ENCODE measurements at regions not wholly inside any gene's neighbourhood (a gene's known extent, or its start where the extent isn't known, plus 50 kb on each side); places are given as distances from the start of the nearest gene placed in this dataset.

DNA sequence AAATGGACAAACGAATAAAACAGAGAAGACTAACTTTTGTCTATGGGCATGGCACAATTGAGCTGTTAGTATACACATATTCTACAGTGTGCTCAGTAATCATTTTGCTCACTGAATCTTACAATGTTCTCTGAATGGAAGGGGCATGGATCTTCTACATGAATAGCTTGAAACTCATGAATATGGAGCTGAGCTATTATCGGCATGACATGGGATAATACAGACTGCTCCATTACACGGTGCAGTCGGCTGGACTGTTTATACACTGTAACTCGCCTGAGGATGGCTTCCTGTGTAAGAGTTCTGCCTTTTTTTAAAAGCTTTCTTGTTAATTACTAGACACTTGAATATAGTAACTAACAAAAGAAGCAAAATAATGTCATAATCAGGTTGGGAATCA lies 368.5 kb upstream of the MAD2L1 start:
- TF ChIP-seq REL (CRISPR knock-in tag; conservative IDR thresholded peaks at IDR 0.05): no peak
- TF ChIP-seq, protein P1, sequence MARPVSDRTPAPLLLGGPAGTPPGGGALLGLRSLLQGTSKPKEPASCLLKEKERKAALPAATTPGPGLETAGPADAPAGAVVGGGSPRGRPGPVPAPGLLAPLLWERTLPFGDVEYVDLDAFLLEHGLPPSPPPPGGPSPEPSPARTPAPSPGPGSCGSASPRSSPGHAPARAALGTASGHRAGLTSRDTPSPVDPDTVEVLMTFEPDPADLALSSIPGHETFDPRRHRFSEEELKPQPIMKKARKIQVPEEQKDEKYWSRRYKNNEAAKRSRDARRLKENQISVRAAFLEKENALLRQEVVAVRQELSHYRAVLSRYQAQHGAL (CRISPR knock-in tag; IDR thresholded peaks at IDR 0.05; ENCODE audit: not compliant biosample characterization): no peak
- TF ChIP-seq TARDBP (CRISPR knock-in tag; IDR thresholded peaks at IDR 0.05): no peak
- TF ChIP-seq NCOA5 (CRISPR knock-in tag; IDR thresholded peaks at IDR 0.05): no peak
- TF ChIP-seq PRPF4 (IDR thresholded peaks at IDR 0.05; ENCODE audit: low read depth, low read length, poor library complexity, severe bottlenecking): no peak
- TF ChIP-seq SMYD3 (CRISPR knock-in tag; IDR thresholded peaks at IDR 0.05): no peak
- no peak for TF ChIP-seq MED1 (CRISPR knock-in tag; IDR thresholded peaks at IDR 0.05)
- no peak for TF ChIP-seq ZNF629 (CRISPR knock-in tag; conservative IDR thresholded peaks at IDR 0.05)
- TF ChIP-seq, protein P2, sequence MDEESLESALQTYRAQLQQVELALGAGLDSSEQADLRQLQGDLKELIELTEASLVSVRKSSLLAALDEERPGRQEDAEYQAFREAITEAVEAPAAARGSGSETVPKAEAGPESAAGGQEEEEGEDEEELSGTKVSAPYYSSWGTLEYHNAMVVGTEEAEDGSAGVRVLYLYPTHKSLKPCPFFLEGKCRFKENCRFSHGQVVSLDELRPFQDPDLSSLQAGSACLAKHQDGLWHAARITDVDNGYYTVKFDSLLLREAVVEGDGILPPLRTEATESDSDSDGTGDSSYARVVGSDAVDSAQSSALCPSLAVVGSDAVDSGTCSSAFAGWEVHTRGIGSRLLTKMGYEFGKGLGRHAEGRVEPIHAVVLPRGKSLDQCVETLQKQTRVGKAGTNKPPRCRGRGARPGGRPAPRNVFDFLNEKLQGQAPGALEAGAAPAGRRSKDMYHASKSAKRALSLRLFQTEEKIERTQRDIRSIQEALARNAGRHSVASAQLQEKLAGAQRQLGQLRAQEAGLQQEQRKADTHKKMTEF (CRISPR knock-in tag; IDR thresholded peaks at IDR 0.05): no peak
- no peak for TF ChIP-seq SOX5 (CRISPR knock-in tag; IDR thresholded peaks at IDR 0.05; ENCODE audit: borderline replicate concordance)
- TF ChIP-seq, protein P3, sequence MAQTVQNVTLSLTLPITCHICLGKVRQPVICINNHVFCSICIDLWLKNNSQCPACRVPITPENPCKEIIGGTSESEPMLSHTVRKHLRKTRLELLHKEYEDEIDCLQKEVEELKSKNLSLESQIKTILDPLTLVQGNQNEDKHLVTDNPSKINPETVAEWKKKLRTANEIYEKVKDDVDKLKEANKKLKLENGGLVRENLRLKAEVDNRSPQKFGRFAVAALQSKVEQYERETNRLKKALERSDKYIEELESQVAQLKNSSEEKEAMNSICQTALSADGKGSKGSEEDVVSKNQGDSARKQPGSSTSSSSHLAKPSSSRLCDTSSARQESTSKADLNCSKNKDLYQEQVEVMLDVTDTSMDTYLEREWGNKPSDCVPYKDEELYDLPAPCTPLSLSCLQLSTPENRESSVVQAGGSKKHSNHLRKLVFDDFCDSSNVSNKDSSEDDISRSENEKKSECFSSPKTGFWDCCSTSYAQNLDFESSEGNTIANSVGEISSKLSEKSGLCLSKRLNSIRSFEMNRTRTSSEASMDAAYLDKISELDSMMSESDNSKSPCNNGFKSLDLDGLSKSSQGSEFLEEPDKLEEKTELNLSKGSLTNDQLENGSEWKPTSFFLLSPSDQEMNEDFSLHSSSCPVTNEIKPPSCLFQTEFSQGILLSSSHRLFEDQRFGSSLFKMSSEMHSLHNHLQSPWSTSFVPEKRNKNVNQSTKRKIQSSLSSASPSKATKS (CRISPR knock-in tag; IDR thresholded peaks at IDR 0.05): no peak
- TF ChIP-seq PRMT3 (CRISPR knock-in tag; IDR thresholded peaks at IDR 0.05; ENCODE audit: borderline replicate concordance, low read depth): no peak
- in situ Hi-C loops (cut with HindIII; ENCODE audit: extremely low pct_ligation_motif_present, low pct_unique_long_range_greater_than_20kb): no loop called here
- FAIRE-seq: no peak

More for the DNA sequence above, 368.5 kb upstream of the MAD2L1 start:
- Histone ChIP-seq H3K79me2 (ENCODE audit: insufficient read depth, low read length) (no peaks in the 10 kb centered on the region), H3K4me2 (ENCODE audit: low read depth, low read length) (no peak overlapping the region), H4K20me1 (ENCODE audit: insufficient read depth, low read length) (no peaks in the 10 kb centered on the region), H3K9me3 (ENCODE audit: low read length) (no peaks in the 10 kb centered on the region), H3K36me3 (replicated peaks in 1 of 2; ENCODE audit: control insufficient read depth in 1 of 2, insufficient read depth in 2 of 2, low read length in 2 of 2) (no peaks in the 10 kb centered on the region), H2AFZ (ENCODE audit: low read length) (no peak overlapping the region), H3K4me3 (replicated peaks in 1 of 3; ENCODE audit: insufficient read depth in 1 of 3, low read depth in 2 of 3, low read length in 3 of 3) (no peak overlapping the region), H3K4me1 (ENCODE audit: insufficient read depth, low read length) (no peaks in the 10 kb centered on the region), H3K27ac (ENCODE audit: extremely low read length, insufficient read depth, low read length) (no peak overlapping the region), H3K27me3 (ENCODE audit: control insufficient read depth in 1 of 2, insufficient read depth in 2 of 2, low read length in 2 of 2) (no peaks in the 10 kb centered on the region), H3K9ac (ENCODE audit: insufficient read depth, low read depth, low read length) (no peak overlapping the region)
- ATAC-seq (no peak), DNase-seq (ENCODE audit: low spot score) (no peak)
- WGBS (ENCODE audit: low lambda C conversion rate): 17% methylated on average over 5 of the region's 5 CpGs
- BruUV-seq (replicated peaks): no TSS peak
- CTCF ChIA-PET (ENCODE audit: low intra/inter-chr PET ratio, low total read pairs): no interaction called here
- POLR2A ChIA-PET: no interaction called here
- intact Hi-C loops (cut with micrococcal nuclease; ENCODE audit: unreplicated experiment): no loop called here

Measured in HepG2 (cell line).